ENCODE measurements at regions not wholly inside any gene's neighbourhood (a gene's known extent, or its start where the extent isn't known, plus 50 kb on each side); places are given as distances from the start of the nearest gene placed in this dataset.

- H3K9me3 Mint-ChIP-seq (ENCODE audit: unreplicated experiment) = peaks cover 8% of the 10 kb centered on the region
- no peaks in the 10 kb centered on the region for H3K4me1 Mint-ChIP-seq (ENCODE audit: unreplicated experiment)
- no peaks in the 10 kb centered on the region for H3K27me3 Mint-ChIP-seq (ENCODE audit: unreplicated experiment)
- TF ChIP-seq CTCF (IDR thresholded peaks at IDR 0.05) = no peak
- DNase-seq (ENCODE audit: extremely low spot score, unreplicated experiment) = no peak
- no peak overlapping the region for H3K4me3 Mint-ChIP-seq (ENCODE audit: unreplicated experiment)
- H3K27ac Mint-ChIP-seq (ENCODE audit: unreplicated experiment) = no peak overlapping the region
- H3K36me3 Mint-ChIP-seq (ENCODE audit: unreplicated experiment) = no peaks in the 10 kb centered on the region
Observed at GRCh38 chr6:84498905-84499304, 265.5 kb downstream of the TBX18 start.

DNA sequence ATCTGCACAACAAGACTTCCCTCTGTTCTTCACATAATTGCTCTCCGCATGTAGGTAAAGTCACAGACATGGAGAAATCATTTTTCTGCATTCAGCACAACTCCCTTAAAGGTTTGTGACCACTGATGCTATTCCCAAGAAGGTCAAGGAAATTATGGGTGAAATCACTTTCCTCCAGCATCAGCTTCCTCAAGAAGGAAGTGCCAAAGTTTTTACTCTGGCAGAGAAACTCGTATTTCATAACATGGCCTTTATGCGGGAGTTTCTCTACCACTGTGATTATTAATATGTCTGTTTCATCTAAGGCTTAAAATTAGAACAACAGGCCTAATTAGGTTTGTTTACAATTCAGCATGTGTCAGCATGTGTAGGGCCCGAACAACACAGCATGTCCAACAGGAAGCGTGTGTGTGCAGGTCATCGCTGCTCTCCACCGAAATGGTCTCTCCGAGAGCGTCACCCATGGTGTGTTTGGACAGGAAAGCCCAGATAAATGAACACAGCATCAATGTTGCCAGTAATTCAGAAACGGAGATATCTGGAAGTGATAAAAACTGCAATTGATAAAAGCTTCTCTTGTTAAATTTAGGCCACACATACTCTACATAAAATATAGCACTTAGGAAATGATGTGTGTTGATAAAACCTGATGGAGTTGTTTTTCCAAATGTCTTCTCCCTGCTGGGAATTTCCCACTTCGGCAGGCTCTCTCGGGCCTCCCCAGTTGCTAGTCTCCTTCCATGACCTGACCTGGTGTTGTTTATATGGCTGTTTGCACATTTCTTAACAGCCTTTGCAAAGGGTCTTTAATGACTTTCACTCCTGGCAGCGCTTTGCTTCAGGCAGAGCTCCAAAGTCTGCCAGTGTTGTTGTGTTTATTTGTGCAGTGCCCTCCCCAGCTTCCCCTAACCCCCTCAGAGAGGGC lies 265.1 kb upstream of the CEP162 start:
- no peak for TF ChIP-seq CTCF (IDR thresholded peaks at IDR 0.05)
- Mint-ChIP-seq H3K9me3 (ENCODE audit: unreplicated experiment) (peaks cover 3% of the 10 kb centered on the region), H3K4me1 (ENCODE audit: unreplicated experiment) (peaks cover 2% of the 10 kb centered on the region), H3K4me3 (ENCODE audit: unreplicated experiment) (no peak overlapping the region), H3K27me3 (ENCODE audit: unreplicated experiment) (no peaks in the 10 kb centered on the region), H3K27ac (ENCODE audit: unreplicated experiment) (no peak overlapping the region), H3K36me3 (ENCODE audit: unreplicated experiment) (no peaks in the 10 kb centered on the region)
- no peak for DNase-seq (ENCODE audit: extremely low spot score, unreplicated experiment)

- peaks cover 3% of the 10 kb centered on the region for H3K27me3 Mint-ChIP-seq (ENCODE audit: unreplicated experiment)
- H3K36me3 Mint-ChIP-seq (ENCODE audit: unreplicated experiment) = no peaks in the 10 kb centered on the region
- peaks cover 3% of the 10 kb centered on the region for H3K9me3 Mint-ChIP-seq (ENCODE audit: unreplicated experiment)
- TF ChIP-seq CTCF (IDR thresholded peaks at IDR 0.05) = no peak
- no peak for DNase-seq (ENCODE audit: extremely low spot score, unreplicated experiment)
- H3K4me3 Mint-ChIP-seq (ENCODE audit: unreplicated experiment) = no peak overlapping the region
- H3K4me1 Mint-ChIP-seq (ENCODE audit: unreplicated experiment) = peaks cover 2% of the 10 kb centered on the region
- no peak overlapping the region for H3K27ac Mint-ChIP-seq (ENCODE audit: unreplicated experiment)
Observed at GRCh38 chr6:84489598-84489997, 262.2 kb upstream of the CEP162 start.

GRCh38 chr6:84486526-84486925 lies 259.1 kb upstream of the CEP162 start:
- no peaks in the 10 kb centered on the region for H3K36me3 Mint-ChIP-seq (ENCODE audit: unreplicated experiment)
- no peak for DNase-seq (ENCODE audit: extremely low spot score, unreplicated experiment)
- no peak for TF ChIP-seq CTCF (IDR thresholded peaks at IDR 0.05)
- H3K27ac Mint-ChIP-seq (ENCODE audit: unreplicated experiment) = no peak overlapping the region
- H3K27me3 Mint-ChIP-seq (ENCODE audit: unreplicated experiment) = peaks cover 6% of the 10 kb centered on the region
- H3K4me1 Mint-ChIP-seq (ENCODE audit: unreplicated experiment) = no peaks in the 10 kb centered on the region
- peaks cover 15% of the 10 kb centered on the region for H3K9me3 Mint-ChIP-seq (ENCODE audit: unreplicated experiment)
- H3K4me3 Mint-ChIP-seq (ENCODE audit: unreplicated experiment) = no peak overlapping the region

- Mint-ChIP-seq H3K4me3 (ENCODE audit: unreplicated experiment) (no peak overlapping the region), H3K4me1 (ENCODE audit: unreplicated experiment) (peaks cover 7% of the 10 kb centered on the region), H3K27ac (ENCODE audit: unreplicated experiment) (no peak overlapping the region), H3K36me3 (ENCODE audit: unreplicated experiment) (no peaks in the 10 kb centered on the region), H3K9me3 (ENCODE audit: unreplicated experiment) (peaks cover 8% of the 10 kb centered on the region), H3K27me3 (ENCODE audit: unreplicated experiment) (peaks cover 11% of the 10 kb centered on the region)
- DNase-seq (ENCODE audit: extremely low spot score, unreplicated experiment) = no peak
- no peak for TF ChIP-seq CTCF (IDR thresholded peaks at IDR 0.05)
Observed at GRCh38 chr6:84469144-84469543, 241.7 kb upstream of the CEP162 start.

All from osteocyte (in vitro differentiated cells).